Activated T-helper 2 cell treated with anti-CD3 and anti-CD28 coated beads, Interferon-gamma antibody, Interleukin-2, Interleukin-4, amounts not matched to agents 10 μg/mL and 5 μg/mL and 100 μg/mL, durations not matched to agents 14 hours and 24 hours and 36 hours (primary cell): ENCODE measurements at regions not wholly inside any gene's neighbourhood (a gene's known extent, or its start where the extent isn't known, plus 50 kb on each side); places are given as distances from the start of the nearest gene placed in this dataset.

Experiments
- DNase-seq: peaks from one replicate; pipeline ENCODE4 v3.0.0; 2021; ENCODE audit warnings: low spot score
- H3K27ac Mint-ChIP-seq: one replicate; pipeline ENCODE4 v1.8.0; 2021; ENCODE audit warnings: mixed read lengths
- H3K27me3 Mint-ChIP-seq: one replicate; pipeline ENCODE4 v1.8.0; 2021; ENCODE audit warnings: low read depth, mixed read lengths
- H3K36me3 Mint-ChIP-seq: one replicate; pipeline ENCODE4 v1.8.0; 2021; ENCODE audit warnings: low read depth, mixed read lengths
- H3K4me1 Mint-ChIP-seq: one replicate; pipeline ENCODE4 v1.8.0; 2021; ENCODE audit warnings: low read depth, mixed read lengths
- H3K4me3 Mint-ChIP-seq: one replicate; pipeline ENCODE4 v1.8.0; 2021; ENCODE audit warnings: low read depth, mild to moderate bottlenecking, moderate library complexity, mixed read lengths
- H3K9me3 Mint-ChIP-seq: one replicate; pipeline ENCODE4 v1.8.0; 2021; ENCODE audit warnings: mixed read lengths
- intact Hi-C: fragments of 100-400 bp; cut with micrococcal nuclease; formaldehyde crosslinking; loops from one replicate; pipeline ENCODE4 v1.15.1; 2023

DNA sequence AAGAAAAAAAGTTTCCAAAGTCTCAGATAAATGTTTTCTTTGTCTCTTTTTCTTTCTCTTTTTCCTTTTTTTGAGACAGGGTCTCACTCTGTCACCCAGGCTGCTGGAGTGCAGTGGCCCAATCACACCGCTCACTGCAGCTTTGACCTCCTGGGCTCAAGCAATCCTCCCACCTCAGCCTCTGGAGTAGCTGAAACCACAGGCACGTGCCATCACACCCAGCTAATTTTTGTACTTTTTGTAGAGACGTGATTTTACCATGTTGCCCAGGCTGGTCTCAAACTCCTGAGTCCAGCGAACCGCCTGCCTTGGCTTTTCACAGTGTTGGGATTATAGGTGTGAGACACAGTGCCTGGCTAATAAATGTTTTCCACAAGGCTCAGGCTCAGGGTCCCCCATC, 53.3 kb upstream of the KSR1 start:
- H3K36me3 Mint-ChIP-seq = no peaks in the 10 kb centered on the region
- H3K9me3 Mint-ChIP-seq = no peaks in the 10 kb centered on the region
- DNase-seq = no peak
- intact Hi-C loops = no loop called here
- no peaks in the 10 kb centered on the region for H3K4me1 Mint-ChIP-seq
- no peak overlapping the region for H3K27ac Mint-ChIP-seq
- peaks cover 9% of the 10 kb centered on the region for H3K27me3 Mint-ChIP-seq
- H3K4me3 Mint-ChIP-seq = no peak overlapping the region

DNA sequence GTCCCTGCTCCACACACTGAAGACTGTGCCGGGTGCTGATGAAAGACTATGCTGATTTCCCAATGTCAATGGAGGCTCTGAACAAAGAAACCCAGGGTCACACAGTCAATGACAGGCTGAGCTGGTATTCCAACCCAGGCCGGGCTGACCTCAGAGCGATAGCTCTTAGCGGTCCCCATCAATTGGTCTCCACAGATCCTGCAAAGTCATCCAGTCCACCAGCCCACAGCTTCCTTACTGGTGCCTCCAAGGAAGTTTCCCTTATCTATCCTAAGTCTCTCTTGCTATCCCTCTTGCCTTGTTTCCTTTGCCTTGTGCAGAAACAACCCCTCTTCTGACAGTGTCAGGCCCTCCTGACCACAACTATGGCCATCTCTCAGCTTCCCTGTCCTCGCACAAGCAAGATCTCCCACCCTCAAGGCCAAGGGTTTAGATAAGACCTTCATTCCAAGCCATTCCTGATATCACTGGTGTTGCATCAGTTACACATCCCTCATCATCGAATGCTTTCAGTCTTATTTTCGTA, 52.7 kb upstream of the KSR1 start:
- Mint-ChIP-seq H3K27me3 (peaks cover 9% of the 10 kb centered on the region), H3K4me3 (no peak overlapping the region), H3K4me1 (no peaks in the 10 kb centered on the region), H3K9me3 (no peaks in the 10 kb centered on the region), H3K36me3 (no peaks in the 10 kb centered on the region), H3K27ac (no peak overlapping the region)
- no peak for DNase-seq
- intact Hi-C loops = no loop called here

DNA sequence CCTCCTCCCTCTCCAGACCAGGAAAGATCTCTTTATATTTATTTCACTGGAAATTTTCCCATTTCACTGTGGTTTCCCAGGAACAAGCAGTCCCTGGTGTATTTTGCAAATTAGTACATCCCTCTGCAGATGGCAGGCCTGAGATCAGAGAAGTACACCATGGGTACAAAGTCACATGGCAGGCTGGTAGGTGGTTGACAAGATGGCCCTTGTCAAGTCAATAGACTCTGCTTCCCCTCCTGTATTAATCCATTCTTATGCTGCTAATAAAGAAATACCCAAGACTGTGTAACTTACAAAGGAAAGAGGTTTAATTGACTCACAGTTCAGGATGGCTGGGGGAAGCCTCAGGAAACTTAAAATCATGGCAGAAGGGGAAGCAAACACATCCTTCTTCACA, 51.6 kb upstream of the KSR1 start:
- H3K9me3 Mint-ChIP-seq = no peaks in the 10 kb centered on the region
- no peaks in the 10 kb centered on the region for H3K36me3 Mint-ChIP-seq
- H3K4me3 Mint-ChIP-seq = no peak overlapping the region
- intact Hi-C loops = no loop called here
- H3K4me1 Mint-ChIP-seq = no peaks in the 10 kb centered on the region
- H3K27me3 Mint-ChIP-seq = peaks cover 5% of the 10 kb centered on the region
- no peak for DNase-seq
- H3K27ac Mint-ChIP-seq = no peak overlapping the region
